B cell (primary cell): ENCODE measurements at regions not wholly inside any gene's neighbourhood (a gene's known extent, or its start where the extent isn't known, plus 50 kb on each side); places are given as distances from the start of the nearest gene placed in this dataset.

Experiments used
- ATAC-seq: fragments of 200-7000 bp; cut with Tn5 transposase; one replicate; pipeline ENCODE4 v1.10.0; 2021; ENCODE audit warnings: low read depth, mild to moderate bottlenecking, moderate number of reproducible peaks, moderate library complexity
- CTCF ChIA-PET: fragments of 350-600 bp; sonication (Branson Sonifier 250); formaldehyde crosslinking; loops from one replicate; lab custom pipeline; 2021; ENCODE audit warnings: antibody characterized with exemption, inconsistent platforms; lab: Charles Lee
- POLR2A ChIA-PET: fragments of 350-600 bp; sonication (Branson Sonifier 250); formaldehyde crosslinking; loops from one replicate; lab custom pipeline; 2021; ENCODE audit warnings: antibody characterized with exemption; lab: Charles Lee
- DNase-seq: peaks from one replicate; pipeline ENCODE4 v3.0.0; 2013
- H2AFZ ChIP-seq: 2 replicates; pipeline ENCODE4 v1.6.1; 2012; ENCODE audit warnings: mild to moderate bottlenecking, low read depth, low read length; ENCODE audit not compliant: insufficient read depth, poor library complexity, severe bottlenecking
- H3K27ac ChIP-seq, 2 donors: 1 replicate in 1 of 2; 2 replicates in 1 of 2; pipeline ENCODE4 v1.5.1; 2012 to 2013; ENCODE audit warnings: low read length in 2 of 2, mild to moderate bottlenecking in 2 of 2, moderate library complexity in 1 of 2
- H3K27me3 ChIP-seq, 4 experiments: fragments of 200-600 bp in 1 of 4; sonication (generic) in 1 of 4; replicated peaks in 1 of 4; 1 replicate in 2 of 4; 2 replicates in 2 of 4; pipeline versions ENCODE4 v1.6.1 to v1.7.0; 2013 to 2016; ENCODE audit warnings: low read length in 3 of 4, mild to moderate bottlenecking in 2 of 4, mixed read lengths in 1 of 4, moderate library complexity in 1 of 4; ENCODE audit not compliant: insufficient read depth in 4 of 4, control insufficient read depth in 3 of 4; ENCODE audit errors: control extremely low read depth in 1 of 4
- H3K36me3 ChIP-seq, 2 experiments: replicated peaks in 1 of 2; 1 replicate in 1 of 2; 2 replicates in 1 of 2; pipeline versions ENCODE4 v1.6.1 to v1.7.1; 2013; ENCODE audit warnings: low read length in 1 of 2; ENCODE audit not compliant: insufficient read depth in 2 of 2, control insufficient read depth in 1 of 2; ENCODE audit errors: control extremely low read depth in 1 of 2, extremely low read depth in 1 of 2
- H3K4me1 ChIP-seq, 2 donors: fragments of 200-600 bp in 1 of 2; sonication (generic) in 1 of 2; 1 replicate in 1 of 2; 2 replicates in 1 of 2; pipeline versions ENCODE4 v1.5.1 to v1.6.1; 2013 to 2017; ENCODE audit warnings: low read length in 2 of 2; ENCODE audit not compliant: control insufficient read depth in 2 of 2, insufficient read depth in 2 of 2
- H3K4me2 ChIP-seq: replicated peaks from 2 replicates; pipeline ENCODE3; 2012; ENCODE audit warnings: mild to moderate bottlenecking, low read depth, low read length; ENCODE audit not compliant: poor library complexity, severe bottlenecking
- H3K4me3 ChIP-seq, 5 experiments: fragments of 200-600 bp in 1 of 5; sonication (generic) in 1 of 5; 1 replicate in 3 of 5; 2 replicates in 2 of 5; pipeline versions ENCODE4 v1.5.1 to v1.7.0; 2011 to 2016; ENCODE audit warnings: low read length in 4 of 5, mild to moderate bottlenecking in 4 of 5, low read depth in 2 of 5, control low read depth in 1 of 5, moderate library complexity in 1 of 5; ENCODE audit not compliant: insufficient read depth in 1 of 5; ENCODE audit errors: control extremely low read depth in 1 of 5, extremely low read depth in 1 of 5
- H3K79me2 ChIP-seq: fragments of 200-600 bp; sonication (generic); one replicate; pipeline ENCODE4 v1.6.0; 2016; ENCODE audit warnings: low read length; ENCODE audit not compliant: control insufficient read depth, insufficient read depth
- H3K9ac ChIP-seq: fragments of 200-600 bp; sonication (generic); 2 replicates; pipeline ENCODE4 v1.6.1; 2017; ENCODE audit warnings: mild to moderate bottlenecking, low read length, moderate library complexity
- H3K9me3 ChIP-seq, 3 donors: one replicate each; pipeline versions ENCODE4 v1.6.1 to v1.7.1; 2013; ENCODE audit warnings: low read length in 2 of 3; ENCODE audit not compliant: control insufficient read depth in 2 of 3, insufficient read depth in 1 of 3; ENCODE audit errors: control extremely low read depth in 1 of 3
- H4K20me1 ChIP-seq: 2 replicates; pipeline ENCODE4 v1.6.0; 2012; ENCODE audit warnings: mild to moderate bottlenecking, low read length; ENCODE audit not compliant: insufficient read depth, control insufficient read depth, poor library complexity, severe bottlenecking
- H3K27ac Mint-ChIP-seq: one replicate; pipeline ENCODE4 v1.8.0; 2021; ENCODE audit warnings: mixed read lengths
- H3K27me3 Mint-ChIP-seq: one replicate; pipeline ENCODE4 v1.8.0; 2021; ENCODE audit warnings: mixed read lengths
- H3K4me1 Mint-ChIP-seq: one replicate; pipeline ENCODE4 v1.8.0; 2021; ENCODE audit warnings: mixed read lengths
- H3K4me3 Mint-ChIP-seq: one replicate; pipeline ENCODE4 v1.8.0; 2021; ENCODE audit warnings: mixed read lengths
- H3K9me3 Mint-ChIP-seq: one replicate; pipeline ENCODE4 v1.8.0; 2022; ENCODE audit warnings: mixed read lengths; ENCODE audit not compliant: insufficient read depth
- CTCF ChIP-seq: fragments of 200-600 bp; IDR thresholded peaks from one replicate; pipeline ENCODE4 v1.8.0; 2022; ENCODE audit warnings: antibody characterized with exemption, mild to moderate bottlenecking
- EZH2 ChIP-seq: IDR thresholded peaks from 2 replicates; pipeline ENCODE4 v1.6.1; 2012; ENCODE audit warnings: borderline replicate concordance, low read depth, mild to moderate bottlenecking, moderate library complexity, low read length; ENCODE audit not compliant: insufficient read depth, poor library complexity, severe bottlenecking
- WGBS: methylation state at CpG from one replicate; pipeline ENCODE4 v1.1.5; 2013; ENCODE audit warnings: missing lambda C conversion rate; ENCODE audit not compliant: insufficient coverage; 5-methylcytosine and 5-hydroxymethylcytosine counted together
- intact Hi-C: fragments of 100-400 bp; cut with micrococcal nuclease; formaldehyde crosslinking; loops from one replicate; pipeline ENCODE4 v1.10.0; 2022

- Histone ChIP-seq H2AFZ (no peak overlapping the region), H3K36me3 (no peaks in the 10 kb centered on the region), H3K27ac (no peak overlapping the region), H3K9ac (no peak overlapping the region), H4K20me1 (no peaks in the 10 kb centered on the region), H3K79me2 (no peaks in the 10 kb centered on the region), H3K9me3 (peaks cover 0 to 4% (median 3%) of the 10 kb centered on the region in 3 donors), H3K27me3 (no peaks in the 10 kb centered on the region), H3K4me1 (no peaks in the 10 kb centered on the region), H3K4me3 (no peak overlapping the region), H3K4me2 (no peak overlapping the region)
- TF ChIP-seq EZH2 (no peak), CTCF (no peak)
- no peaks in the 10 kb centered on the region for H3K4me1 Mint-ChIP-seq
- ChIA-PET CTCF (no interaction called here), POLR2A (no interaction called here)
- peaks cover 7% of the 10 kb centered on the region for H3K9me3 Mint-ChIP-seq
- intact Hi-C loops, result no loop called here
- no peak overlapping the region for H3K4me3 Mint-ChIP-seq
- DNase-seq, result no peak
- ATAC-seq, result no peak
- H3K27me3 Mint-ChIP-seq, result no peaks in the 10 kb centered on the region
- 100% methylated on average over 2 of the region's 10 CpGs for WGBS
- H3K27ac Mint-ChIP-seq, result no peak overlapping the region
Measured at GRCh38 chr14:98374136-98374535, 897.9 kb downstream of the BCL11B start.

- Histone ChIP-seq H3K27me3 (no peaks in the 10 kb centered on the region), H2AFZ (no peak overlapping the region), H3K4me3 (no peak overlapping the region), H4K20me1 (no peaks in the 10 kb centered on the region), H3K9ac (no peak overlapping the region), H3K9me3 (peaks cover 0 to 4% (median 3%) of the 10 kb centered on the region in 3 donors), H3K27ac (no peak overlapping the region), H3K79me2 (no peaks in the 10 kb centered on the region), H3K4me2 (no peak overlapping the region), H3K36me3 (no peaks in the 10 kb centered on the region), H3K4me1 (no peaks in the 10 kb centered on the region)
- intact Hi-C loops, result no loop called here
- Mint-ChIP-seq H3K4me1 (no peaks in the 10 kb centered on the region), H3K27ac (no peak overlapping the region), H3K27me3 (no peaks in the 10 kb centered on the region), H3K4me3 (no peak overlapping the region), H3K9me3 (peaks cover 9% of the 10 kb centered on the region)
- no peak for ATAC-seq
- TF ChIP-seq EZH2, result no peak
- no peak for TF ChIP-seq CTCF
- ChIA-PET CTCF (no interaction called here), POLR2A (no interaction called here)
- DNase-seq, result no peak
- WGBS, result 99% methylated on average over 5 of the region's 5 CpGs
Measured at GRCh38 chr14:98375566-98375965, 896.4 kb downstream of the BCL11B start.
